T1000 (cell line): ENCODE measurements at regions not wholly inside any gene's neighbourhood (a gene's known extent, or its start where the extent isn't known, plus 50 kb on each side); places are given as distances from the start of the nearest gene placed in this dataset.

Experiments
- DNase-seq: peaks from one replicate; lab custom pipeline; 2025; ENCODE audit warnings: mixed read lengths; lab: John Stamatoyannopoulos, UW

- DNase-seq, result no peak
Observed at GRCh38 chr2:147506889-147507288, 337.9 kb upstream of the ACVR2A start.

- no peak for DNase-seq
Observed at GRCh38 chr2:147502711-147503290, 342.0 kb upstream of the ACVR2A start.

GRCh38 chr2:147501968-147502367 is 342.9 kb upstream of the ACVR2A start:
- DNase-seq, result no peak

GRCh38 chr2:147500819-147501395 is 343.9 kb upstream of the ACVR2A start:
- no peak for DNase-seq

- no peak for DNase-seq
Observed at GRCh38 chr2:147500229-147500628, 344.6 kb upstream of the ACVR2A start.

GRCh38 chr2:147499785-147500184 is 345.0 kb upstream of the ACVR2A start:
- no peak for DNase-seq

- no peak for DNase-seq
Observed at GRCh38 chr2:147495734-147496133, 349.1 kb upstream of the ACVR2A start.

- DNase-seq, result no peak
Observed at GRCh38 chr2:147492471-147492870, 352.4 kb upstream of the ACVR2A start.

- no peak for DNase-seq
Observed at GRCh38 chr2:147491506-147491905, 353.3 kb upstream of the ACVR2A start.

- no peak for DNase-seq
Observed at GRCh38 chr2:147490401-147491261, 354.2 kb upstream of the ACVR2A start.

- no peak for DNase-seq
Observed at GRCh38 chr2:147488472-147488871, 356.4 kb upstream of the ACVR2A start.

- no peak for DNase-seq
Observed at GRCh38 chr2:147487978-147488289, 356.9 kb upstream of the ACVR2A start.

GRCh38 chr2:147487286-147487977 is 357.4 kb upstream of the ACVR2A start:
- DNase-seq, result no peak

GRCh38 chr2:147485210-147485851 is 359.5 kb upstream of the ACVR2A start:
- no peak for DNase-seq

- DNase-seq, result no peak
Observed at GRCh38 chr2:147483911-147484310, 360.9 kb upstream of the ACVR2A start.

GRCh38 chr2:147482916-147483669 is 361.7 kb upstream of the ACVR2A start:
- no peak for DNase-seq

- DNase-seq, result no peak
Observed at GRCh38 chr2:147482111-147482895, 362.5 kb upstream of the ACVR2A start.

GRCh38 chr2:147479358-147479757 is 365.5 kb upstream of the ACVR2A start:
- DNase-seq, result no peak

- DNase-seq, result no peak
Observed at GRCh38 chr2:147473075-147473474, 371.8 kb upstream of the ACVR2A start.

GRCh38 chr2:147471126-147471525 is 373.7 kb upstream of the ACVR2A start:
- no peak for DNase-seq

- no peak for DNase-seq
Observed at GRCh38 chr2:147469471-147469870, 375.4 kb upstream of the ACVR2A start.
